ENCODE measurements at regions not wholly inside any gene's neighbourhood (a gene's known extent, or its start where the extent isn't known, plus 50 kb on each side); places are given as distances from the start of the nearest gene placed in this dataset.

- Histone ChIP-seq H3K4me1 (replicated peaks in 1 of 2; ENCODE audit: control insufficient read depth in 2 of 2, insufficient read depth in 2 of 2, low read length in 2 of 2) (no peaks in the 10 kb centered on the region), H4K20me1 (replicated peaks; ENCODE audit: control insufficient read depth, insufficient read depth, low read length) (no peaks in the 10 kb centered on the region), H3K79me2 (ENCODE audit: control insufficient read depth, insufficient read depth, low read length) (no peaks in the 10 kb centered on the region), H3K27ac (ENCODE audit: extremely low read depth, low read depth, low read length) (no peak overlapping the region), H3K9me1 (ENCODE audit: control insufficient read depth, insufficient read depth, low read length) (no peaks in the 10 kb centered on the region), H3K27me3 (ENCODE audit: control insufficient read depth in 2 of 2, insufficient read depth in 2 of 2, low read length in 2 of 2) (0 out of 5 replicates have a peak, but pooled peaks cover 0 to 4% of the 10 kb centered on the region in 2 experiments), H2AFZ (ENCODE audit: low read depth, low read length) (no peak overlapping the region), H3K9ac (ENCODE audit: insufficient read depth in 1 of 2, low read depth in 2 of 2, low read length in 2 of 2) (no peak overlapping the region), H3K36me3 (ENCODE audit: control insufficient read depth, insufficient read depth, low read length) (no peaks in the 10 kb centered on the region), H3K4me2 (ENCODE audit: insufficient read depth, low read length) (no peak overlapping the region), H3K9me3 (replicated peaks; ENCODE audit: control insufficient read depth, insufficient read depth, low read depth, low read length) (no peaks in the 10 kb centered on the region), H3K4me3 (no peak overlapping the region)
- in situ Hi-C loops (cut with MboI) (no loop called here), intact Hi-C loops (cut with micrococcal nuclease) (no loop called here)
- BruUV-seq (replicated peaks) = no TSS peak
- DNase-seq (ENCODE audit: extremely low read depth in 1 of 4, low spot score in 3 of 4) (no peak), ATAC-seq (no peak), FAIRE-seq (no peak)
- POLR2A ChIA-PET = interaction anchor here (0.7 kb wide), 1 partner anchor 43 kb away, joined by 3 read pairs; no protein-coding TSS in a partner anchor
- CTCF ChIA-PET (ENCODE audit: low intra/inter-chr PET ratio) = no interaction called here
- 13% methylated on average over 2 of the region's 2 CpGs for WGBS (ENCODE audit: insufficient coverage, low coverage, missing lambda C conversion rate)
- no peak for TF ChIP-seq CBX1 (IDR thresholded peaks at IDR 0.05; ENCODE audit: low read depth)
- TF ChIP-seq HOXB6 (CRISPR knock-in tag; IDR thresholded peaks at IDR 0.05; ENCODE audit: borderline replicate concordance) = no peak
- TF ChIP-seq FOXJ3 (CRISPR knock-in tag; IDR thresholded peaks at IDR 0.05) = no peak
- no peak for TF ChIP-seq SIN3B (IDR thresholded peaks at IDR 0.05; ENCODE audit: low read depth)
- TF ChIP-seq ZNF184 (CRISPR knock-in tag; IDR thresholded peaks at IDR 0.05) = no peak
- no peak for TF ChIP-seq ZNF324 (CRISPR knock-in tag; IDR thresholded peaks at IDR 0.05)
- no peak for TF ChIP-seq E2F3 (CRISPR knock-in tag; IDR thresholded peaks at IDR 0.05)
Measured at GRCh38 chr5:82807021-82807420, 270.2 kb downstream of the TMEM167A start.

GRCh38 chr5:82806513-82806912 lies 270.7 kb downstream of the TMEM167A start:
- DNase-seq (ENCODE audit: extremely low read depth in 1 of 4, low spot score in 3 of 4) (no peak), ATAC-seq (no peak), FAIRE-seq (no peak)
- Histone ChIP-seq H3K9me1 (ENCODE audit: control insufficient read depth, insufficient read depth, low read length) (no peaks in the 10 kb centered on the region), H3K36me3 (ENCODE audit: control insufficient read depth, insufficient read depth, low read length) (no peaks in the 10 kb centered on the region), H4K20me1 (replicated peaks; ENCODE audit: control insufficient read depth, insufficient read depth, low read length) (no peaks in the 10 kb centered on the region), H3K4me2 (ENCODE audit: insufficient read depth, low read length) (no peak overlapping the region), H3K27me3 (ENCODE audit: control insufficient read depth in 2 of 2, insufficient read depth in 2 of 2, low read length in 2 of 2) (0 out of 5 replicates have a peak, but pooled peaks cover 0 to 4% of the 10 kb centered on the region in 2 experiments), H3K4me1 (replicated peaks in 1 of 2; ENCODE audit: control insufficient read depth in 2 of 2, insufficient read depth in 2 of 2, low read length in 2 of 2) (no peaks in the 10 kb centered on the region), H3K4me3 (no peak overlapping the region), H3K9ac (ENCODE audit: insufficient read depth in 1 of 2, low read depth in 2 of 2, low read length in 2 of 2) (no peak overlapping the region), H3K27ac (ENCODE audit: extremely low read depth, low read depth, low read length) (no peak overlapping the region), H3K9me3 (replicated peaks; ENCODE audit: control insufficient read depth, insufficient read depth, low read depth, low read length) (no peaks in the 10 kb centered on the region), H2AFZ (ENCODE audit: low read depth, low read length) (no peak overlapping the region), H3K79me2 (ENCODE audit: control insufficient read depth, insufficient read depth, low read length) (no peaks in the 10 kb centered on the region)
- BruUV-seq (replicated peaks) = no TSS peak
- 4% methylated on average over 5 of the region's 5 CpGs for WGBS (ENCODE audit: insufficient coverage, low coverage, missing lambda C conversion rate)
- ChIA-PET POLR2A (interaction anchor here (0.7 kb wide), 1 partner anchor 43 kb away, joined by 3 read pairs; no protein-coding TSS in a partner anchor), CTCF (ENCODE audit: low intra/inter-chr PET ratio) (no interaction called here)
- intact Hi-C loops (cut with micrococcal nuclease) = no loop called here
- in situ Hi-C loops (cut with MboI) = no loop called here
- TF ChIP-seq HDGF (IDR thresholded peaks at IDR 0.05) = no peak
- TF ChIP-seq ZSCAN32 (CRISPR knock-in tag; IDR thresholded peaks at IDR 0.05) = no peak
- TF ChIP-seq CEBPB (tag; IDR thresholded peaks at IDR 0.05) = no peak
- TF ChIP-seq AFF1 (IDR thresholded peaks at IDR 0.05; ENCODE audit: low read depth in 1 of 2, partially characterized antibody in 2 of 2) = no peak
- no peak for TF ChIP-seq U2AF2 (optimal IDR thresholded peaks at IDR 0.05; ENCODE audit: low read depth, low read length)
- no peak for TF ChIP-seq ZNF79 (CRISPR knock-in tag; IDR thresholded peaks at IDR 0.05; ENCODE audit: low read depth)
- TF ChIP-seq SIN3B (IDR thresholded peaks at IDR 0.05; ENCODE audit: low read depth) = no peak
